PC-9 (cell line): ENCODE measurements at regions not wholly inside any gene's neighbourhood (a gene's known extent, or its start where the extent isn't known, plus 50 kb on each side); places are given as distances from the start of the nearest gene placed in this dataset.

Experiments
- BruUV-seq: library from RNA; stranded (reverse); fragments of 400-500 nt; replicated peaks from 2 replicates; lab custom pipeline; 2021; lab: Mats Ljungman, UMichigan
- CTCF ChIA-PET: fragments of 300-600 bp; sonication (Branson Sonifier 250); formaldehyde crosslinking; loops from one replicate; lab custom pipeline; 2022; ENCODE audit warnings: antibody characterized with exemption; lab: Charles Lee
- POLR2A ChIA-PET: fragments of 300-600 bp; sonication (Branson Sonifier 250); formaldehyde crosslinking; loops from one replicate; lab custom pipeline; 2022; ENCODE audit warnings: antibody characterized with exemption; ENCODE audit not compliant: unreplicated experiment; lab: Charles Lee
- DNase-seq, 2 experiments: peaks; one replicate each; pipeline versions ENCODE4 v3.0.0 to v3.0.0-alpha.2; 2015 to 2022; ENCODE audit warnings: mixed read lengths in 1 of 2
- H2AFZ ChIP-seq: fragments of 200-600 bp; sonication (generic); 2 replicates; pipeline ENCODE4 v1.8.1; 2017; ENCODE audit warnings: antibody characterized with exemption
- H3F3A ChIP-seq: fragments of 200-600 bp; sonication (generic); 2 replicates; pipeline ENCODE4 v1.8.1; 2017; ENCODE audit warnings: antibody characterized with exemption, mild to moderate bottlenecking, low read depth; ENCODE audit not compliant: insufficient read depth
- H3K27ac ChIP-seq: fragments of 200-600 bp; sonication (generic); 2 replicates; pipeline ENCODE4 v1.6.1; 2016; ENCODE audit warnings: mixed run types
- H3K27me3 ChIP-seq: fragments of 200-600 bp; sonication (generic); 2 replicates; pipeline ENCODE4 v1.6.1; 2016; ENCODE audit warnings: low read depth, mixed run types; ENCODE audit not compliant: insufficient read depth
- H3K36me3 ChIP-seq: fragments of 200-600 bp; sonication (generic); 2 replicates; pipeline ENCODE4 v1.6.1; 2016; ENCODE audit warnings: low read depth, mixed run types
- H3K4me1 ChIP-seq: fragments of 200-600 bp; sonication (generic); replicated peaks from 2 replicates; pipeline ENCODE4 v1.6.1; 2016; ENCODE audit warnings: mixed run types; ENCODE audit not compliant: insufficient read depth
- H3K4me2 ChIP-seq: fragments of 200-600 bp; sonication (generic); 2 replicates; pipeline ENCODE4 v1.6.1; 2017; ENCODE audit warnings: mixed run types
- H3K4me3 ChIP-seq: fragments of 200-600 bp; sonication (generic); 2 replicates; pipeline ENCODE4 v1.6.1; 2016; ENCODE audit warnings: mixed run types
- H3K79me2 ChIP-seq: fragments of 200-600 bp; sonication (generic); 2 replicates; pipeline ENCODE4 v1.6.1; 2017; ENCODE audit warnings: low read depth, mixed run types
- H3K9me2 ChIP-seq: fragments of 200-600 bp; sonication (generic); 2 replicates; pipeline ENCODE4 v1.8.1; 2017; ENCODE audit warnings: mild to moderate bottlenecking; ENCODE audit not compliant: insufficient read depth
- H3K9me3 ChIP-seq: fragments of 200-600 bp; sonication (generic); 2 replicates; pipeline ENCODE4 v1.8.1; 2016; ENCODE audit warnings: low read depth; ENCODE audit not compliant: insufficient read depth
- H4K20me1 ChIP-seq: fragments of 200-600 bp; sonication (generic); 2 replicates; pipeline ENCODE4 v1.8.1; 2017; ENCODE audit not compliant: insufficient read depth
- CTCF ChIP-seq: fragments of 200-600 bp; sonication (generic); conservative IDR thresholded peaks from 2 replicates; pipeline ENCODE4 v1.6.1; 2017; ENCODE audit warnings: mixed run types, antibody characterized with exemption, mild to moderate bottlenecking, moderate library complexity
- EZH2 ChIP-seq: fragments of 200-600 bp; sonication (generic); IDR thresholded peaks from 2 replicates; pipeline ENCODE4 v1.8.0; 2017; ENCODE audit warnings: antibody characterized with exemption, low read depth
- intact Hi-C: fragments of 100-400 bp; cut with micrococcal nuclease; formaldehyde crosslinking; loops from one replicate; pipeline ENCODE4 v1.10.0; 2022; ENCODE audit not compliant: unreplicated experiment

GRCh38 chr15:38148471-38148870 lies 104.2 kb upstream of the SPRED1 start:
- no peak overlapping the region for H2AFZ ChIP-seq
- no peak for DNase-seq
- H3K27me3 ChIP-seq: no peaks in the 10 kb centered on the region
- no peaks in the 10 kb centered on the region for H3F3A ChIP-seq
- TF ChIP-seq CTCF: no peak
- TF ChIP-seq EZH2: no peak
- ChIA-PET POLR2A (no interaction called here), CTCF (no interaction called here)
- H3K27ac ChIP-seq: no peak overlapping the region
- no peak overlapping the region for H3K4me2 ChIP-seq
- BruUV-seq: no TSS peak
- no peaks in the 10 kb centered on the region for H3K79me2 ChIP-seq
- H3K9me3 ChIP-seq: no peaks in the 10 kb centered on the region
- H3K36me3 ChIP-seq: no peaks in the 10 kb centered on the region
- no peaks in the 10 kb centered on the region for H3K4me1 ChIP-seq
- H3K4me3 ChIP-seq: no peak overlapping the region
- intact Hi-C loops: no loop called here
- H4K20me1 ChIP-seq: no peaks in the 10 kb centered on the region
- H3K9me2 ChIP-seq: no peaks in the 10 kb centered on the region

- H3K79me2 ChIP-seq: no peaks in the 10 kb centered on the region
- no peaks in the 10 kb centered on the region for H3K36me3 ChIP-seq
- H3K4me1 ChIP-seq: no peaks in the 10 kb centered on the region
- no peaks in the 10 kb centered on the region for H3K27me3 ChIP-seq
- no peaks in the 10 kb centered on the region for H3K9me2 ChIP-seq
- H4K20me1 ChIP-seq: no peaks in the 10 kb centered on the region
- TF ChIP-seq CTCF (no peak), EZH2 (no peak)
- H2AFZ ChIP-seq: no peak overlapping the region
- no TSS peak for BruUV-seq
- no peaks in the 10 kb centered on the region for H3K9me3 ChIP-seq
- CTCF ChIA-PET: no interaction called here
- no peak for DNase-seq
- H3F3A ChIP-seq: no peaks in the 10 kb centered on the region
- H3K4me3 ChIP-seq: no peak overlapping the region
- intact Hi-C loops: no loop called here
- no peak overlapping the region for H3K4me2 ChIP-seq
- POLR2A ChIA-PET: no interaction called here
- no peak overlapping the region for H3K27ac ChIP-seq
These were observed 103.3 kb upstream of the SPRED1 start for GRCh38 chr15:38149315-38149714.

- TF ChIP-seq CTCF (no peak), EZH2 (no peak)
- Histone ChIP-seq H3K27ac (no peak overlapping the region), H3K4me1 (no peaks in the 10 kb centered on the region), H3K4me2 (no peak overlapping the region), H3K79me2 (no peaks in the 10 kb centered on the region), H3K4me3 (no peak overlapping the region), H3K27me3 (no peaks in the 10 kb centered on the region), H3K36me3 (no peaks in the 10 kb centered on the region), H2AFZ (no peak overlapping the region), H3K9me2 (no peaks in the 10 kb centered on the region), H3K9me3 (no peaks in the 10 kb centered on the region), H3F3A (no peaks in the 10 kb centered on the region), H4K20me1 (no peaks in the 10 kb centered on the region)
- no TSS peak for BruUV-seq
- ChIA-PET CTCF (no interaction called here), POLR2A (no interaction called here)
- intact Hi-C loops: no loop called here
- DNase-seq: no peak
These were observed 102.5 kb upstream of the SPRED1 start for GRCh38 chr15:38150148-38150547.
